Erythroblast (primary cell): ENCODE measurements at regions not wholly inside any gene's neighbourhood (a gene's known extent, or its start where the extent isn't known, plus 50 kb on each side); places are given as distances from the start of the nearest gene placed in this dataset.

Experiments used
- GATA1 ChIP-seq: IDR thresholded peaks from 2 replicates; pipeline ENCODE4 v1.6.1; 2011; ENCODE audit warnings: low read depth, mild to moderate bottlenecking, control low read depth, low read length, moderate library complexity
- POLR2A ChIP-seq: IDR thresholded peaks from 2 replicates; pipeline ENCODE4 v1.6.1; 2011; ENCODE audit warnings: mild to moderate bottlenecking, low read length

- TF ChIP-seq POLR2A = no peak
- no peak for TF ChIP-seq GATA1
These were observed 60.4 kb upstream of the SEC11C start for GRCh38 chr18:59079264-59079663.
